H7 (cell line): ENCODE measurements at regions not wholly inside any gene's neighbourhood (a gene's known extent, or its start where the extent isn't known, plus 50 kb on each side); places are given as distances from the start of the nearest gene placed in this dataset.

Experiments used
- DNase-seq: peaks from one replicate; pipeline ENCODE4 v3.0.0; 2012
- H3K27me3 ChIP-seq: 2 replicates; pipeline ENCODE4 v1.6.0; 2011; ENCODE audit warnings: mild to moderate bottlenecking, low read length; ENCODE audit not compliant: control insufficient read depth, insufficient read depth
- H3K36me3 ChIP-seq: replicated peaks from 2 replicates; pipeline ENCODE4 v1.5.1; 2011; ENCODE audit warnings: low read length; ENCODE audit not compliant: control insufficient read depth, insufficient read depth
- H3K4me3 ChIP-seq: 2 replicates; pipeline ENCODE4 v1.5.1; 2011; ENCODE audit warnings: low read depth, mild to moderate bottlenecking, control low read depth, low read length, moderate library complexity; ENCODE audit not compliant: insufficient read depth

DNA sequence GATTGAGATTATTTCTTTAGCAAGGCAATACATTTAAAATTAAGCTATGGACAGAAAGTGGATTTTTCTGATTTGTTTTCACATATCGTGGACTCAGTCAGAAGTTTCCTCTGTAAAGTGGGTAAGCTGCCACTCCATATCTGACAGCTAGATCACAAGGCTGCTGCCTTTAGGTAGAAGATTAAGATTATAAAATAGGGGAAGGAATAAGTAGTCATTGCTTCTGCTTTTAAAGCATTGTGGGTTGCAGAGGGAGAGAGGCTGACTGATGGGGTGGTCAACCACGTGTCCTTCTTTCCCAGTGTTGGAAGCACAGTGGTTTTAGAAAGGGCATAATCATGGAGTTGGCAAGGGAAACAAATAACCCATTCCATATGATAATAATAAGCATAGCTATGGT is 74.3 kb upstream of the MOCS2 start:
- no peaks in the 10 kb centered on the region for H3K27me3 ChIP-seq
- no peak for DNase-seq
- H3K4me3 ChIP-seq, result no peak overlapping the region
- H3K36me3 ChIP-seq, result no peaks in the 10 kb centered on the region

GRCh38 chr5:53191548-53192165 is 82.1 kb upstream of the MOCS2 start:
- no peak for DNase-seq
- no peaks in the 10 kb centered on the region for H3K27me3 ChIP-seq
- H3K36me3 ChIP-seq, result no peaks in the 10 kb centered on the region
- no peak overlapping the region for H3K4me3 ChIP-seq

GRCh38 chr5:53194086-53194485 is 84.5 kb upstream of the MOCS2 start:
- no peak overlapping the region for H3K4me3 ChIP-seq
- no peaks in the 10 kb centered on the region for H3K27me3 ChIP-seq
- no peaks in the 10 kb centered on the region for H3K36me3 ChIP-seq
- no peak for DNase-seq

- Histone ChIP-seq H3K4me3 (no peak overlapping the region), H3K27me3 (no peaks in the 10 kb centered on the region), H3K36me3 (no peaks in the 10 kb centered on the region)
- no peak for DNase-seq
Measured at GRCh38 chr5:53199882-53200281, 90.3 kb upstream of the MOCS2 start.

DNA sequence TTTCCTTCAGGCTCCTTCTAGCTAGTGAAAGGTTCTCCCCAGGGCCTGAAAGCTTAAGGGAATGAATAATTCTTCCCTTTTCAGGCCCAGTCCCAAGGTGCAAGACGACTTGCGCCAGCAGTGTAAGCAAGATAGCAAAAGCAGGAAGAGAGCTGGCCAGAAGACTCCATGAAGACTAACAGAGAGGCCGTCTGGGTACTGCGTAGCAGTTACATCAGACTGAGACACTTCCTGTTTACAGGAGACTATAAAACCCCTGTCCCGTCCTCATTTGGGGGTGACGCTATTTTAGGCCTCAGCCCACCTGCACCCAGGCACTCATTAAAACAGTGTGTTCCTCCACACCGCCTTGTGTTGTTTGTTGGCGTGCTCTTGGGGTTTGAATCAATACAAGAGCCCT is 90.7 kb upstream of the MOCS2 start:
- DNase-seq, result no peak
- no peak overlapping the region for H3K4me3 ChIP-seq
- no peaks in the 10 kb centered on the region for H3K27me3 ChIP-seq
- no peaks in the 10 kb centered on the region for H3K36me3 ChIP-seq

- H3K4me3 ChIP-seq, result no peak overlapping the region
- no peaks in the 10 kb centered on the region for H3K36me3 ChIP-seq
- H3K27me3 ChIP-seq, result no peaks in the 10 kb centered on the region
- DNase-seq, result peak; percentile 8
Measured at GRCh38 chr5:53201746-53202145, 92.2 kb upstream of the MOCS2 start.

DNA sequence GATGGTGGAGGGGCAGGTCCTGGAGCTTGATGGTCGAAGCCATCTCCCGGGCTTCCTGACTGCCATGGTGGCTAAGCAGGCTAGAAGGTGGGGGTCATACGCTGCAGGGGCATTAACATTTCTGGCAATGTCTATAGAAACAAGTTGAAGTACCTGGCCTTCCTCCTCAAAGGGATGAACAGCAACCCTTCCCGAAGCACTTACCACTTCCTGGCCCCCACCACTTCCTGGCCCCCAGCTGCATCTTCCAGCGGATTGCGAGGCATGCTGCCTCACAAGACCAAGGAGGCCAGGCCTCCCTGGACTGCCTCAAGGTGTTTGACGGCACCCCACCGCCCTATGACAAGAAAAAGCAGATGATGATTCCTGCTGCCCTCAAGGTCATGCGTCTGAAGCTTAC is 97.0 kb upstream of the MOCS2 start:
- no peaks in the 10 kb centered on the region for H3K36me3 ChIP-seq
- H3K4me3 ChIP-seq, result no peak overlapping the region
- no peaks in the 10 kb centered on the region for H3K27me3 ChIP-seq
- no peak for DNase-seq

DNA sequence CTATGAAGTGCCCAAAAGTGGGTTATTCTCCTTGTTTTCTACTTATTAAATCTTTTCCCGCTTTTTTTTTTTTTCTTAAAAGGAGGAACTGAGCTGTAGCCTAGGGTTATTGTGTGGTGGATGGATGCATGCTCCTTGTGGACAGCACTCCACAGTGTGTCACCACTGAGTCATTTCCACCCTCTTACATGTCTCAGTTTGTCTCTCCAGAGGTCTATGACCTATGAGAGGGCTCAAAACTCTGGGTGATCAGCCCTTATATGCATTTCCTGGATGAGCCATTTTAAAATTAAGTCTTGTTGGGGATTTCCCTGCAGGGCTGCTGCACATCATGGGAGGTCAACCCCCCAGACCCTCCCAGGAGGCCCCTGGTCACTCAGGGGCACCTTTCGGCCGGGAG is 102.2 kb upstream of the MOCS2 start:
- Histone ChIP-seq H3K4me3 (no peak overlapping the region), H3K27me3 (no peaks in the 10 kb centered on the region), H3K36me3 (no peaks in the 10 kb centered on the region)
- no peak for DNase-seq

- H3K27me3 ChIP-seq, result no peaks in the 10 kb centered on the region
- DNase-seq, result no peak
- no peaks in the 10 kb centered on the region for H3K36me3 ChIP-seq
- H3K4me3 ChIP-seq, result no peak overlapping the region
Measured at GRCh38 chr5:53219174-53219573, 109.6 kb upstream of the MOCS2 start.

- no peak for DNase-seq
- H3K27me3 ChIP-seq, result no peaks in the 10 kb centered on the region
- no peaks in the 10 kb centered on the region for H3K36me3 ChIP-seq
- no peak overlapping the region for H3K4me3 ChIP-seq
Measured at GRCh38 chr5:53219610-53220009, 110.1 kb upstream of the MOCS2 start.

DNA sequence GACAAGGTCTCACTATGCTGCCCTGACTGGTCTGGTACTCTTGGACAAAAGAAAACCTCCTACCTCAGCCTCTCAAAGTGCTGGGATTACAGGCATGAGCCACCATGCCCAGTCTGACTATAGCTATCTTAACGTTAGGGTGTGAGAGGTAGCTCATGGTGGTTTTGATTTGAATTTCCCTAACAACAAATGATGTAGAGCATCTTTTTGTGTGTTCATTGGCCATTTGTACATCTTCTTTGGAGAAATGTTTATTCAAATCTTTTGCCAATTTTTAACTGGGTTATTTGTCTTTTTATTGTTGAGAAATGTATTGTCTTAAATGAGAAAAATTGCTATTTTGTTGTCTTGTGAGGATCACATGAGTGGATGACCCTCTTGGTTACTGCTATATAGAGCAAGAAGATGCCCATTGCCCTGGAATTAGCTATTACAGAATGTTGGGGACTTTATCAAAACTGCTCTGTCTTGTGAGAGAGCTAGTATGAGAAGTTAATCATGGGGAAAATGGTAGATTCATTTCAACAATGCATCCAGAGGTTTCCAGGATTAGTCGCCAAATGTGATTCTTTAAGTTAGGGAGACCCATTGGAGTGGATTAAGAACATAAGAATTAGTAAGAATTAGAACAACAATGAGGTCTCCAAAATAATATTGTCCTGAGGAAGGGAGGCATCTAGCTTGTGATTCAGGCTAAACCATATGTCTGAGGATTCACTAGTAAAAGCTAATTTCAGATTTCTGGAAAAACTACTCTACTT is 124.3 kb upstream of the MOCS2 start:
- H3K36me3 ChIP-seq, result no peaks in the 10 kb centered on the region
- H3K4me3 ChIP-seq, result no peak overlapping the region
- no peaks in the 10 kb centered on the region for H3K27me3 ChIP-seq
- DNase-seq, result no peak

DNA sequence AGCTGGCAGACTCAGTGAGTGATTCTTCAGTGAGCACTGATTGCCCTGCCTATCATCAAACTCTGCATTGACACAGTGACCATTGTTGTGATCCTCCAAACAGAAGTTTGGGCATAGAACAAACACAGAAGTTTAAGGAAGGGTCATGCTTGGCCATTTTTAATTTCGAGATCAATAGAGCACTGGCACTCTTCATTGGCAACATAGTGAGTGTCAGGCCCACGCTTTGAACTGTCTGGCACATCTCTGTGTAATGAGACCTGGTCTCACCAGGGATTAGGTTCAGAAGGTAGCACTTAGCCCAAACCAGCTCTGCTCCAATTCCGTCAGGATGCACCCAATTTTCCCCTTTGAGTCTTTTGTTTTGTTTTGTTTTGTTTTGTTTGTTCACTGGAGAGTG is 127.1 kb upstream of the MOCS2 start:
- Histone ChIP-seq H3K36me3 (no peaks in the 10 kb centered on the region), H3K27me3 (no peaks in the 10 kb centered on the region), H3K4me3 (no peak overlapping the region)
- DNase-seq, result no peak

DNA sequence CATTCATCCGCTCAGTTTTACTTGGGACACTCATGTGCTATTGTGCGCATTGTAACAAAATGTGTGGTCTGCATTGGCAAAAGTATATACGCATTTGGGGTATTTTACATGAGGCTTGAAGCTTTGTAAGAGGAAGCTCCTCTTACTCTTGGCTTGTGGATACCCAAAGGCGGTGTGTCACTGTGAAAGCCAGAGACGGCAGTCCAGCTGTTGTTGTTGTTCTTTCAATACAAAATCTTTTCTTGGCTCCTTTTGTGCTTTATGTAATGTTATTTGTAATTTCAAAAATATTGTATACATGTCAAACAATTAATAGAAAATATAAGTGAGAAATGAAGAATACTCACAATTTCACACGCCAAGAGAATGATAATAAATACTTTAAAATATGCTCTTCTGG is 128.3 kb upstream of the MOCS2 start:
- H3K27me3 ChIP-seq, result no peaks in the 10 kb centered on the region
- H3K4me3 ChIP-seq, result no peak overlapping the region
- DNase-seq, result no peak
- no peaks in the 10 kb centered on the region for H3K36me3 ChIP-seq

- no peaks in the 10 kb centered on the region for H3K27me3 ChIP-seq
- H3K4me3 ChIP-seq, result no peak overlapping the region
Measured at GRCh38 chr5:53239301-53239990, 129.9 kb upstream of the MOCS2 start.

GRCh38 chr5:53240661-53241060 is 131.1 kb upstream of the MOCS2 start:
- no peak for DNase-seq
- no peak overlapping the region for H3K4me3 ChIP-seq
- no peaks in the 10 kb centered on the region for H3K36me3 ChIP-seq
- no peaks in the 10 kb centered on the region for H3K27me3 ChIP-seq

More at GRCh38 chr5:53239301-53239990, 129.9 kb upstream of the MOCS2 start:
- DNase-seq, result no peak
- no peaks in the 10 kb centered on the region for H3K36me3 ChIP-seq
